HG03196 (cell line): ENCODE measurements at regions not wholly inside any gene's neighbourhood (a gene's known extent, or its start where the extent isn't known, plus 50 kb on each side); places are given as distances from the start of the nearest gene placed in this dataset.
"Not testable (repeated sequence)": the region's sequence is repeated elsewhere in the genome, so short reads cannot be mapped to it uniquely, and the experiment has no call there.

Source experiments
- ATAC-seq: cut with Tn5 transposase; IDR thresholded peaks from one replicate; pipeline ENCODE4 v1.9.1; 2021; ENCODE audit not compliant: unreplicated experiment

DNA sequence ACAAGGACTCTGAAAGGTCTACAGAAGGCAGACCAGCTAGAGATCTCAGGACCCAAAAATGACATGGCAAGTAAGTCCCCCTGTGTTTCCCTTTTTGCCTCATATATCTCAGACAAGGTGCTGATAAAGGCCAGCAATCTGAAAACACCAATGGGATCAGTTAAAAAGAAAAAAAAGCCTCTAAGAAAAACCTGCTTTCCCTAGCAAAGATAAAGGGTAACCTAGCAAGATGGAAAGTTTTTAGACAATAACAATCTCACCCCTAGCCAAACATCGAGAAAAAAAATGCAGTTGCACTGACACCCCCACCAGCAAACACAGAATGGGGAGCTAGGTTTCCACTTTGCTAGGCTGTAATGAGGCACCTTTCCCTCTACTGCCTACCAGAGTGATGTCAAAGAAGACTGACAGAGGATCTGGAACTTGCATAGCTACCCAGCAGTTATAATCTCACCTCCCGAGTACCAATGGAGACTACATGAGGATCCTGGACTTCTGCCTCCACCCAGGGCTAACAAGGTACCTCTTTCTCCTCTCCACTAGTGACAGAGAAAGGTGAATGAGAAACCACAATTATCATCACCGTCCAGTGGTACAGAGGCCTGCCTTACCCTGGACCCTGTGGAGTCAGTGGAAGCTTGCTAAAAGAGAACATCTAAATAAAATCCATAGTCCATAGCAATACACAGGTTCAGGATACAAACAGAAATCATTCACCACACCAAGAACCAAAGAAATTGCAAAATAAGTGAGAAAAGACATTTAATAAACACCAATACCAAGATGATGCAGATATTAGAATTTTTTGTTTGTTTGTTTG is 240.8 kb downstream of the ARHGAP12 start:
- no peak for ATAC-seq

DNA sequence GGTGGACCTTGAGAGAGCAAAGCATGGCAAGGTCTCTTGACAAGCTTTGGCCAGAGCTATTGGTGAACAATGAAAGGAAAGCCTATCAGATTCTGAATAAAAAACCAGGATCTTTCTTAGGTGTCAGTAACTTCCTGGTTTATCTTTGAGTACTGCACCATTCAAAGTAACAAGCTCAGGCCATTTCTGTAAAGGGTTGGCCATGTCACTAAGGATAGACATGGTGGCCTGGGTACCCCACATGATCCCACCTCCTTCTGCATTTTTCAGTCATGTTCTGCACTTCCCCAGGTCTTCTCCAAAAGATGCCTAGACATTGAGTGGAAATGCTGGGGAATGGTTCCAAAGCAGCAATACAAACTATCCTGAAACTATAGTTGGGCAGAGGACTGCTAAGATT is 242.0 kb downstream of the ARHGAP12 start:
- no peak for ATAC-seq

DNA sequence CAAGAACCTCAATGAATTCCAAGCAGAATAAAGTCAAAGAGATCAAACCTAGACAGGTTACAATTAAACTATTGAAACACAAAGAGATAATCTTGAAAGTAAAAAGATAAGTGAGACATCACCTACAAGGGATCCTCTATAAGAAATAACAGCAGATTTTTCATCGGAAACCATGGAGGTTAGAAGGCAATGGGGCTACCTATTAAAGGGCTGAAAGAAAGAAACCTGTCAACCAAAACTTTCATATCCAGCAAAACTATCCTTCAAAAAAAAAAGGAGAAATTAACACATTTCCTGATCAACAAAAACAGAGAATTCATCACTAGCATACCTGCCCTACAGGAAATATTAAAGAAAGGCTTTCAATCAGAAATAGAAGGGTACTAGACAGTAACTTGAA is 244.9 kb downstream of the ARHGAP12 start:
- ATAC-seq = no peak

DNA sequence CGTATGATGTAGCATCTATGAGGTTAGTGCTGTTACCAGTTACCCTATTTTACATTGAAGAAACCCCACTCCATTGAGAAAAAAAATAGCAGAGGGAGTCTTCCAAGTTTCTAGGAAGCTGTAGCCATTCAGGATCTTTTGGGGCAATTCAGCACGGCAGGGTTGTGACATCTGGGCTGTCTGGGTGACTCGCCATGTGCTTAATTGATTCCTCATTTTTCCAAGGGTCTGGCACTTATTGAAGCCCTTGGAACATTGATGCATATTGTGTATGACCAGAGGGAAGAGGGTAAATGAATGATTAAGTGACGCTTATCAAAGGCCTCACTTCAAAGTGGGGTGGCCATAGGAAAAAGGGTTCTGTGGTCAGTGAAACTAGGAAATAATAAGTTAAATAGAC is 248.7 kb downstream of the ARHGAP12 start:
- no peak for ATAC-seq

DNA sequence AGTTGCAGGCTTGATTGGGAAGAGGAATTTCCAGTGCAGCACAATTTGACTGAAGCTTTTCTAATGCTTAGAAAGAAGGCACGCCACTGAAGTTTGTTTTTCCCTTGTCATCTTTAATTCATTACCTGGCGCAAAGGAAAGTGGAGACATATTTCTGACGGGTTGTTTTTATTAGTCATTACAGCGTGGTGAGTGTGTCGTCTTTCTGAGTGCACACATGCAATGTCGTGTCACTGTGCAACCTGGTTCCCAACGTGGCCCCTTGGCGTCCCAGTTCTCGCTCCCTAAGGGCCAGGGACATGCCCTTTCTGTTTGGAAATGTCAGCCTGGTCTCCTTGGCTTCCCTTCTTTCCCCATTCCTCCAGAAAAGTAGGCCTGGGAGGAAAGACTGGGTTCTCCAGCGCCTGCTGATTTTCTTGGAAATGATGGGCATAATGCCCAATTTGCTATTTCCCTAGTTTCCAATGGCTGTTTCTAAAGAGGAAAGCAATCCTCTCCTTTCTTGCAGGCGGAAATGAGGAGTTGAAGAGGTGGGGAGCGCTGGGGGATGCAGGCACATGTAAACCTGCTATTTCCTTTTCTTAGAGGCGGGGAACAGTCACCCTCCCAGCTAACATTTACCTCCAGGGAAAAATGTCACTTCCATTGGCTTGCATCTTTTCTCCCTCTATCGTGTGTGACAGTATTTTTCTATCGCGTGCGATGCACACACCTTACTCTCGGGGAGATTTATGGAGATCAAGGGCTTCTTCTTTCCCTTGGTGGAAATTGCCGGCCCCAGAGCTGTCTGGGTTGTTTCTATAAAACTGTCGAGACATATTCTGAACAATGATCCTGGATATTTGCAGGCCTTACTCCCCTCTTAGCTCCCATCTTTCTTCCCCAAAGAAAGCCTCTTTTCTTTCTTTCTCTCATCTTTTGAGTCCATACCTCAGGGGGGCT is 249.8 kb downstream of the ARHGAP12 start:
- ATAC-seq = no peak

DNA sequence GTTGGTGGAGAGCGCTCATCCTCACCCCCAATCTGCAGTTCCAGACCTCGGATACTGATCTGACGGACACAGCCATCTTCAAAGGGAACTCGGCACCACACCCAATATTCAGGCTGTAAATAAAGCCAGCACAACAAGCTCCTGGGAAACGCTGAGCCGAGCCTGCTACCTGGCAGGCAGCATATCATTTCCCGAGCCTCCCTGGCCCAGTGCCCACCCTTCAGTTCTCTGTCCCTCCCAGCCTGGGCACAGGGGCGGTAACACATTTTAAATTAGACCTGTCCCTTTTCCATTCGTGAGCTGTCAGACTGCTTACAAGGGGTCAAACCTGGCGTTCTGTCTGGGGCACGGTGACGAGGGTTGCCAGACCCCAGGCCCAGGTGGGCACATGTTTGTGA is 250.5 kb downstream of the ARHGAP12 start:
- ATAC-seq = no peak

DNA sequence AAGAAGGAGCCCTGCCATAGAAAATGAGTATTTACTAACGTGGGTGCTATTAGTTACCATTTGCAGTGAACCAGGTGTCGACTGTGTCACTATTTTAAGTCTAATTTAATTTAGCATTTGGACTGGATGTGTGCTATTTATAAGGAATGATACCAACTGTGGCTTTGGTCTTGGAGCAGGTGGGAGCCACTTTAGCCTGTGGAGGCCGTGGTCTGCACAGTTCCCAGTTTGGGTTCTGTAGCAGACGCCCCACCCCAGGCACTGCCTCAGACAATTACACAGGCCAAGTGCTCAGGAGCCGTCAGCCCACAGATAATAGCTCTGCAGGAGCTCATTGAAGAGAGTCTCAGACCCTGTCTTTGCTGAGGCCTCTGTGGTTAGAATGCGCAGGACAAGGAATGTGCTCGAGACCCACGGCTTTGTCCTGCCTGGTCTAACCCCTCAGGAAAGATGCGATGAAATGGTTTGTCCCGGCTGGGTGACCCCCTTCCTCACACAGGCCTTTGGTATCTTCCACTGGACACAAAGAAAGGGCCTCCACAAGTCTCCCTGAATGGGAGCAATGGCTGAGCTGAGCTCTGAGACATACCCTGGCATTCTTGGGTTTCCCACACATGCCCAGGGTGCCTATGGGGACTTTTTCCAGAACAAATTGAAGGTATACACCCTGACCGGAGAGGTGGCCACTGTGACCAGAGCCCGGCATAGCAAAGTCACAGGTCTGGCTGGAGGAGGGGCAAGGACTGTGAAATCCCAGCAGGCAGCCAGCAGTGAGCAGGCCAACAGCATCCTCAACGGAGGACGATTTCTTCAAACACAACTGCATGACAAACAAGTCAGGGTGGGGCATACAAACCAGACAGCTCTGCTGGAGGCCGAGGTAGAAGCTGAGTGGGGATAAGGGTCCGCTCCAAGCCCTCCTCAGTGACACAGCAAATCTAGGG is 251.2 kb downstream of the ARHGAP12 start:
- ATAC-seq = no peak

DNA sequence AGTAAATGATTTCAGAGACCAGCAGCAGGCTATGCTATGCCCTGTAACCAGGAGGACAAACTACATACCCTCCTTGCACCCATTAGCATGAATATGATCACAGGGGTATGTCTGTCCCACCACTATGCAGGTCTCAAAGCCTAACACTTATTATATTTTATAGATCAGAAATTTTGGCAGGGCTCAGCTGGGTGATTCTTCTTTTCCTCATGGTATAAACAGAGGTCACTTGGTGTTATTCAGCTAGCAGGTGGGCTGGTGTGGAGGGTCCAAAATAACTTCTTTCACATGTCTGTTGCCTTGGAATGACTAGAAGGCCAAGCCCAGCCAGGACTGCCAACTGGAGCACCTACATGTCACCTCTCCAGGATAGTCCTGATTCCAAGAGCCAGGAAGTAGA is 252.9 kb downstream of the ARHGAP12 start:
- ATAC-seq = no peak

DNA sequence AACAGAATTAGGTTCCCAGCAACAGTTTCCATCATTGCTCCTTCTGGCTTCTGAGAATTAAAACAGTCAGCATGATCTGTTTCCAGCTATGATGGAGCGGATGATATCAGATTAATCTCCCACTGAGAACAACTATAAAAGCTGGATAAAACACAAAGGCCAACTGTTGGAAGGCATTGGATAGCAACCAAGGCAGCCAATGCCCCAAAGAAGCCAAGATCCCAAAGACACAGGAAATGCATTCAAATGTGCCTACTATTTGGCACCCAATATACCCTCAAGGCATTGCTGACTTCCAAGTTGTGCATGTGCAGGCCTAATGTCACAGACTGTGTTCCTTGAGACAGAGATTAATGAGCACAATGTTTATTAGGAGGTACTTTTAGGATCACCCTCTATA is 259.3 kb downstream of the ARHGAP12 start:
- no peak for ATAC-seq

DNA sequence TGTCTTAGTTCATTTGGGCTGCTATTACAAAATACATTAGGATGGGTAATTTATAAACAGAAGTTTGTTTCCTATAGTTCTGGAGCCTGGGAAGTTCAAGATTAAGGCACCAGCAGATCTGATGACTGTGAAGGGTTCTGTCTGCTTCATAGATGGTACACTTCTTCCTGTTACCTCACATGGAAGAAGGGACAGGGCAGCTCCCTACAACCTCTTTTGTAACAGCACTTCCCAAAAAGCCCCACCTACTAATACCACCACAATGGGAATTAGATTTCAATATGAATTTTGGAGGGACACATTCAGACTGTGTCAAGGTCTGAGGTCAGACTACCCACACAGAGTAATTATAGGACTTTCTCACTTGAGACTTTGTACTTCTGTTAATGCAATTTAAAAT is 260.3 kb downstream of the ARHGAP12 start:
- no peak for ATAC-seq

DNA sequence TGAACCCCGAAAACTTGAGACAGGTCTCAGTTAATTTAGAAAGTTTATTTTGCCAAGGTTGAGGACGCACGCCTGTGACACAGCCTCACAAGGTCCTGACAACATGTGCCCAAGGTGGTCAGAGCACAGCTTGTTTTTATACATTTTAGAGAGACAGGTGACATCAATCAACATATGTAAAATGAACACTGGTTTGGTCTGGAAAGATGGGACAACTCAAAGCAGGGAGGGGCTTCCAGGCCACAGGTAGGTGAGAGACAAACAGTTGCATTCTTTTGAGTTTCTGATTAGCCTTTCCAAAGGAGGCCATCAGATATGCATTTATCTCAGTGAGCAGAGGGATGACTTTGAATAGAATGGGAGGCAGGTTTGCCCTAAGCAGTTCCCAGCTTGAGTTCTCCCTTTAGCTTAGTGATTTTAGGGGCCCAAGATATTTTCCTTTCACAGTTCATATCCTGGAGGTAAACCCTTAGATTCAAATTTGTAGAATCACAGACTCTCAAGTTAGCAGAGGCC is 262.8 kb downstream of the ARHGAP12 start:
- ATAC-seq = not testable (repeated sequence)

DNA sequence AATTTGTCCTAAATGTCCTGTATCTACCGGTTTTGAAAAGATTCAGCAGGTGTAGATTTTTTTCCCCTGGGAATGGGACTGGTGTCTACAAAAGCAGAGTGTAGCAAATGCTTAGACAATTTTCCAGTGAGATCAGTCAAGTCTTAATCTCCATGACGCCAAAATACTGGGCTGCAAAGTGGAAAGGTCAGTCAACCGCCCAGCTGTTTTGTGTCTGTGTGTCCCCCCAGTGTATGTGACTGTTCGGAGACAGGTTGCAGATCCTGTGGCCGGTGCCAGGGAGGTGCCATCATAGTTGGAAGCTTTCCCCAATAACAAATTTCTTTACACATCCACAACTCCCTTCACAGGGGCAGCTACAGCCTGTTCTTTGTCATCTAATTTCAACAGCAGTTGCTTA is 263.8 kb downstream of the ARHGAP12 start:
- ATAC-seq = no peak

DNA sequence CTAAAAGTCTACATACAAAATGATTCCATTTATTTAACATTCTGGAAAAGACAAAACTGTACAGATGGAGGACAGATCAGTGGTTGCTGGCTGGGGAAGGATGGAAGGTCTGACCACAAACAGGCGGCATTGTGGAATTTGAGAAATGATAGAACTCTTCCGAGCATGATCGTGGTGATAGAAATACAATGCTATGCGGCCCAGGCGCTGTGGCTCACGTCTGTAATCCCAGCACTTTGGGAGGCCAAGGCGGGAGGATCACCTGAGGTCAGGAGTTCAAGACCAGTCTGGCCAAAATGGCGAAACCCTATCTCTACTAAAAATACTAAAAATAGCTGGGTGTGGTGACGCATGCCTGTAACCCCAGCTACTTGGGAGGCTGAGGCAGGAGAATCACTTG is 264.6 kb downstream of the ARHGAP12 start:
- ATAC-seq = not testable (repeated sequence)

DNA sequence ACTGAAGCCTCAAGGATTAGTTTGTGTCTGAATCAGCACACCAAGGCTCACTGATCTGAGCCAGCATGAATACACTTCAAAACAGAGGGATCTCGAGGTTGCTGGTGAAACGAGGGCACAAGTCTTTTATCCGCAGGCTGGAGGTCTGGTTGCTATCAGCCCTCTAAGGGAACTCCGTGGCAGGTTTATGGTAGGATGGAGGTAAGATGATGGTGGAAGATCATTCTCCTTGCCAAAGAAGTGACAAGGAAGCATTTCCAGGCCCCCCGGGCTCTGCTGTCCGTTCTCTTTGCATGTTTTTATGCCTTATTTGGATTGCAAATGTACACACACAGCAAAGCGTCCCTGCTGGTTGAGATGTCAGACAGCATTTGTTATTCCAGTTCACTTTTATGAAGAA is 268.3 kb downstream of the ARHGAP12 start:
- ATAC-seq = no peak

DNA sequence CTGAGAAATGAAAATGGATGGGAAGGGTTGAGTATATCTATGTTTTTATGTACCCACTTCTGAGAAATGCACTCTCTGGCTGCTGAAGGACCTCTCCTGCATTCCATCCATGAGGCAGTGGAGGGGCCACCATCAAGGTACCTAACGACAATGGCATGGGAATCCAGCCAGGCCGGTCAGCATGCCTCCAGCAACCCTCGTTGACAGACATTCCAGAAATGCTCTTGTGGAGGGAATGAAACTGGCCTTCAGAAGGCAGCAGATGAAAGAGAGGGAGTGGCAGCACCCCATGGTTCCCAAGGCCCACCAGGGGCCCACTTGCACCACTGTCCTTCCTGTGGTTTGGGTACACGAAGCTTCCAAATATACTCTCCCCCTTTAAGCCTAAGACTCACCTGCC is 269.0 kb downstream of the ARHGAP12 start:
- no peak for ATAC-seq

DNA sequence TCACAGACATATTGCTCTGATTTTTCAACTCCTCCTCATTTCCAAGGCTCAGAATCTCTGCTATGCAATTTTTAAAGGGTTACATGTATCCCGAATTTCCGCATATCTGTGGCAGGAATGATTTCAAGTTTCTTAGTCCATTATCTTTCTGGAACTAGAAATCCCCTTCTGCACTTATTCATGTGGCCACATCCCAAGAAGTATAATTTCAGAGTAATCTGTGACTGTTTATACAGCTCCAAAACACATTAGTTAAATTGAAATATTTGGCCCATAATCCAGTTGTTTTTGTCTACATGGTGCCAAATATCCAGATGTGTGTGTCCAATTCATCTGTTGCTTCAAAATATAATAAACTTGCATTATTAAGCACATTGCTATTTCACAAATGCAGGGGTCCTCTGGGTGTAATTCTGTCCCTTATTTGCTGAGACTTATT is 271.2 kb downstream of the ARHGAP12 start:
- ATAC-seq = no peak

DNA sequence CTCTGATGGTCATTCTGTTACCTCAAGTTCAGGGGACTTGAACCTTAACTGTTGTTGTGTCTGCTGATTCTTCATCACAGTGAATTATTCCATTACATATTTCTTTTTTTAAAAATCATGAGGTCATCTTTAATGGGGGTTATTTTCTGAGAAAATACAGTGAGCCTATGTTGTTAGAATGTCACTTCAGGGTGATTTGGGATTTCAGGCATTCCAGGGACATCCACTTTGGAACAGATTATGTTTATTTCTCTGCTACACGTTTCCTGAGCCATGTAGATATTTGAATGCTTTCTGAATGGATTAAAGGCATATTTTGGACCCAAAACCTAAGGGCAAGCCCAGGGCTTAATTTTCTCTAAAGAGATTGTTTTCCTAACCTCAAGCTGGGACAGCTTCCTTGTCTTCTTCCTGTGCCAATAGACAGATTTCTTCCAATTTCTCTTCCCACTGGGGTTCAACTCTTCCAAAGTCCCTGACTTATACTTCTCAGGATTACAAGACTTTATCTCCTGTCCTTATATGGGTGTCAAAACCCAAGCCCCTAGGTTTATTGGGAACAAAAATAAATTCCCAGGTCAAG is 271.7 kb downstream of the ARHGAP12 start:
- ATAC-seq = no peak

DNA sequence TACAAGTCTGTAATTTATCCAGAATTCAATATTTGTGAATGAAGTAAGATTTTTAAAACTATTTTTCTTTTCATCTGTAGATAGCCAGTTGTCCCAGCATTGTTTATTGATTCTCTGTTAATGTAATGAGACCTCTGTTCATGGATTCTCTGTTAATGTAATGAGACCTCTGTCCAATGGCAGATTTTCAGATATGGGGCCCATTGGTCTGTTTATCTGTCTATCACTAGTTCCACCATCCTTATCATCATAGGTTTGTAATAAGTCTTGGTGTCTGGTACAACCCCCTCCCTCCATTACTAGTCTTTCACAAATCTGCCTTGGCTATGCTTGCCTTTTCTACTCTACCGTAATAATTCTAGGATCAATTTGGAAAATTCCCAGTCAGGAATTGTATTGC is 276.6 kb downstream of the ARHGAP12 start:
- ATAC-seq = no peak

DNA sequence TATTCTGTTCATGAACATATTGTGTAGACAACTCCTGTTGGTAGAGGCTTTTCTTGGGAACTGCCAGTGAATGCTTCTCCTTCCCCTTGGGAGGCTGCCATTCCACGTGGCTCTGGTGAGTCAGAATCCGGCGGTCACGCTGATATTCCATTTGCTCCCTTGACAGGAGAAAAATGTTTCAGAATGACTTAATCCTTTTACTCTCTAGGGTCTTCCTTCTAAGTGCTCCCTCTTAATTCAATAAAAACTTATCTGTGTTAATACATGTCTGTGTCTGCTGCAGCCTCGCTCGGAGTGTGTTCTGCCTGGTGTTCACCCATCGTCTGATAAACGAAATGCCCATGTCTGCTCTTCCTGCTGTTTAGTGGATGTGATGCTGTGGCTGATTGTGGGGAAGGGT is 278.6 kb downstream of the ARHGAP12 start:
- no peak for ATAC-seq

DNA sequence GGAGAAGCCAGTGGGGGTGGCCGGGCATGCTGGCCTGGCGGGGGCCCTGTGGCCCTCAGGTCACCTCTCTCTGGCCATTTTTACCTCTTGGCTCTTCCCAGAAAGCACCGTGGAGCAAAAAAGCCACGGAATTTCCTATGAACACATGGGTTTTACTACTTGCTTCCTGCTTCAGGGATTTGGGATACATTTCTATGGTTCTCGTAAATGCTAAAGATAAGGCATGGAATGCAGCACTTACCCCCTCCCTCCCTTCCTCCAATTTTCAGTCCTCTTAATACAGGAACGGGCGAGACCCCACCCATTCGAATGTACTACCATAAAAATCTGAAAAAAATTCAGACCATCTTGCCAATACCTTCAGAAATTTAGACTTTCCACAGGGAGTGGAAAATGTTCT is 279.7 kb downstream of the ARHGAP12 start:
- no peak for ATAC-seq
